PFSK-1 (cell line): ENCODE measurements at regions not wholly inside any gene's neighbourhood (a gene's known extent, or its start where the extent isn't known, plus 50 kb on each side); places are given as distances from the start of the nearest gene placed in this dataset.

ENCODE experiments used
- FOXP2 ChIP-seq: optimal IDR thresholded peaks from 2 replicates; pipeline ENCODE3; 2011; ENCODE audit warnings: borderline replicate concordance, control low read depth, inconsistent platforms; ENCODE audit not compliant: insufficient read depth; ENCODE audit errors: extremely low read length, extremely low read depth
- POLR2AphosphoS5 ChIP-seq: IDR thresholded peaks from 2 replicates; pipeline ENCODE4 v1.6.1; 2012; ENCODE audit warnings: low read depth, mild to moderate bottlenecking, control low read depth, low read length, moderate library complexity
- SIN3A ChIP-seq: IDR thresholded peaks from 2 replicates; pipeline ENCODE4 v1.6.1; 2012; ENCODE audit warnings: mild to moderate bottlenecking, low read length, moderate library complexity, borderline replicate concordance; ENCODE audit not compliant: insufficient read depth
- TAF1 ChIP-seq: IDR thresholded peaks from 2 replicates; pipeline ENCODE4 v1.6.1; 2012; ENCODE audit warnings: low read length, control low read depth, borderline replicate concordance; ENCODE audit not compliant: insufficient read depth
- TF ChIP-seq, protein P1 (sequence below), 2 experiments: IDR thresholded peaks; 2 replicates each; pipeline versions ENCODE4 v1.6.1 to v1.8.0; 2011 to 2012; ENCODE audit warnings: low read depth in 2 of 2, low read length in 2 of 2, control low read depth in 1 of 2, inconsistent platforms in 1 of 2, mild to moderate bottlenecking in 1 of 2, moderate library complexity in 1 of 2; ENCODE audit not compliant: insufficient read depth in 1 of 2

DNA sequence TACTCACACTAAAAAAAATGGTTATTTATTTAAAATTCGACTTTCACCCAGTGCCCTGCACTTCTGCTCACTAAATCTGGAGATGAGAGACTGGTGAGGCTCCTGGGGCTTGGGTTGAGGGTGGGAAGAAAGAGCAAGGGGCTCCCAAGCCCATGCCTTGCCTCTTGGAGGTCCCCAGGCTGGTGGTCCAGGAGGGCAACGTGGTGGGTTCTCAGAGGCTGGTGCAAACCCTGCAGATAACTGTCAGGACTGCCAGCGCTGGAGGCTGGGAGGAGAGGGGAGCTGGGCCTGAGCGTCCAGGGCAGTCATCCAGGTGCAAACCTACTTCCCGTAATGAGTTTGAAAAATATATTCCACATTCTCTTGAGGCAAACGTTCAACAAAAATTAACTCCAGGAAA lies 528.3 kb downstream of the GLRX3 start:
- no peak for TF ChIP-seq TAF1
- TF ChIP-seq, protein P1, sequence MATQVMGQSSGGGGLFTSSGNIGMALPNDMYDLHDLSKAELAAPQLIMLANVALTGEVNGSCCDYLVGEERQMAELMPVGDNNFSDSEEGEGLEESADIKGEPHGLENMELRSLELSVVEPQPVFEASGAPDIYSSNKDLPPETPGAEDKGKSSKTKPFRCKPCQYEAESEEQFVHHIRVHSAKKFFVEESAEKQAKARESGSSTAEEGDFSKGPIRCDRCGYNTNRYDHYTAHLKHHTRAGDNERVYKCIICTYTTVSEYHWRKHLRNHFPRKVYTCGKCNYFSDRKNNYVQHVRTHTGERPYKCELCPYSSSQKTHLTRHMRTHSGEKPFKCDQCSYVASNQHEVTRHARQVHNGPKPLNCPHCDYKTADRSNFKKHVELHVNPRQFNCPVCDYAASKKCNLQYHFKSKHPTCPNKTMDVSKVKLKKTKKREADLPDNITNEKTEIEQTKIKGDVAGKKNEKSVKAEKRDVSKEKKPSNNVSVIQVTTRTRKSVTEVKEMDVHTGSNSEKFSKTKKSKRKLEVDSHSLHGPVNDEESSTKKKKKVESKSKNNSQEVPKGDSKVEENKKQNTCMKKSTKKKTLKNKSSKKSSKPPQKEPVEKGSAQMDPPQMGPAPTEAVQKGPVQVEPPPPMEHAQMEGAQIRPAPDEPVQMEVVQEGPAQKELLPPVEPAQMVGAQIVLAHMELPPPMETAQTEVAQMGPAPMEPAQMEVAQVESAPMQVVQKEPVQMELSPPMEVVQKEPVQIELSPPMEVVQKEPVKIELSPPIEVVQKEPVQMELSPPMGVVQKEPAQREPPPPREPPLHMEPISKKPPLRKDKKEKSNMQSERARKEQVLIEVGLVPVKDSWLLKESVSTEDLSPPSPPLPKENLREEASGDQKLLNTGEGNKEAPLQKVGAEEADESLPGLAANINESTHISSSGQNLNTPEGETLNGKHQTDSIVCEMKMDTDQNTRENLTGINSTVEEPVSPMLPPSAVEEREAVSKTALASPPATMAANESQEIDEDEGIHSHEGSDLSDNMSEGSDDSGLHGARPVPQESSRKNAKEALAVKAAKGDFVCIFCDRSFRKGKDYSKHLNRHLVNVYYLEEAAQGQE (IDR thresholded peaks at IDR 0.05; ENCODE audit: insufficient read depth in 1 of 2, low read depth in 2 of 2, low read length in 2 of 2): no peak
- no peak for TF ChIP-seq POLR2AphosphoS5
- no peak for TF ChIP-seq FOXP2
- no peak for TF ChIP-seq SIN3A

DNA sequence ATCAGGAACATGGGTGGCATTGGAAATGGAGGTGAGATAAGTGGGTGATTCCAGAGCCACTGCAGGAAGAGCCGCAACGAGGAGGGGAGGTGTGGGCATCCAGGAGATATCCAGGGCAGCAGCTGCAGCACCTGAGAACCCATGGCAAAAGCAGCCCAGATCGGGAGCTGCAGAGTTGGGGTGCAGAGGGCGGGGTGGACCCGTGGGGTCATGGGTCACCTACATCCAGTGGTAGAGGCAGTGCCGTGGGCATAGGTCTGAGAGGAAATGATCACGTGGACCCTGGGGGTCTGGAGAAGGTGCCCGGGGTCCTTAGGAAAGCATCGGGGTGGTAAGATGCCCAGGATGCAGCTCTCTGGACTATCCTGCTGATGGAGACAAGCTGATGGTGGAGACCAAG lies 530.0 kb downstream of the GLRX3 start:
- TF ChIP-seq FOXP2 (no peak), POLR2AphosphoS5 (no peak), TAF1 (no peak), SIN3A (no peak)
- TF ChIP-seq, protein P1 (IDR thresholded peaks at IDR 0.05; ENCODE audit: insufficient read depth in 1 of 2, low read depth in 2 of 2, low read length in 2 of 2): no peak

DNA sequence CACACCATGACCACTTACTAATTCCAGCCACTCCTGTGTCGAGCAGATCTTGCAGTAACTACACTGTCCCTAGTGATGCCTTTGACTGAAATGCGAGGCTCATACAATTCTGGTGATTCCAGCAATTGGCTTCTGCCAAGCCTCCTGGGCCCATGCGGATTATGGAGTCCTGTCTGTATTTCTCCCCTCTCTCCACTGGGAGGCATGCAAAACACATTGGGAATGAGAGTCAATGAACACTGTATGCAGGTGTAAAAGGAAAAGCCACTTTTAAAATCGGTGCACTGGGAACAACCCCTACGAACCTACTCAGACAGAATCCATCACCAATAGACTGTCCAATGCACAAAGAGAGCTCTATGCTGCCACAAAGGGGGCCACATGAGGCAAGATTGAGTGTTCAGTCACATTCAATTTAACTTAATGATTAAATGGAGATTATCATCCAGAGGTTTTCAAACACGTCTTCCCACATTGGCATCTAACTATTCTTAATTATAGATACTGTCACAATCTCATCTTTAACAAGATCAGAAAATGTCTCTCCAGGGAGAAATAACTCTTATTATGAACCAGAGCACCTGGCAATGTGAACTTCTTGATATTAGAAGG lies 550.6 kb downstream of the GLRX3 start:
- TF ChIP-seq FOXP2 (no peak), SIN3A (no peak), POLR2AphosphoS5 (no peak), TAF1 (no peak)
- TF ChIP-seq, protein P1 (IDR thresholded peaks at IDR 0.05; ENCODE audit: insufficient read depth in 1 of 2, low read depth in 2 of 2, low read length in 2 of 2): no peak

DNA sequence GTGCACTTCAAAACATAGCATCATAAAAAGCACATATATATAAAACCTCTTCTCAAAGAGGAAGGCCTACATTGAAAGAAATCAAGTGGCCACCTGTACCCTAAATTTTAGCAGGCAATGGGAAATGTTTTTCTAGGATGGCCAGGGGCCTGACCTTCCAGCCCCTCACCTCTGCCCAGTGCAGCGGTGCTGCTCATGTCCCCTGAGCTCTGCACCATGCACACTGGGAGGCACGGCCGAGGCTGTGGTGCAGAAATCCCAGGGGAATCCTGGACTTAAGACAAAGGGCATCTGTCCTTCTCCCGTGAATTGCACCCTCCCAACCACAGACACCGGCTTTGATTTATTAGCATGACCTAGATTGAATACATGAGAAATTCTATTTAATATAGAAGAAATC lies 551.4 kb downstream of the GLRX3 start:
- TF ChIP-seq POLR2AphosphoS5 (no peak), TAF1 (no peak), SIN3A (no peak), FOXP2 (no peak)
- TF ChIP-seq, protein P1 (IDR thresholded peaks at IDR 0.05; ENCODE audit: insufficient read depth in 1 of 2, low read depth in 2 of 2, low read length in 2 of 2): no peak
